Prostate gland (tissue), 2 donors: ENCODE measurements at regions not wholly inside any gene's neighbourhood (a gene's known extent, or its start where the extent isn't known, plus 50 kb on each side); places are given as distances from the start of the nearest gene placed in this dataset.

Experiments used
- DNase-seq: peaks from one replicate; pipeline ENCODE4 v3.0.0-alpha.2; 2019; ENCODE audit warnings: low spot score
- H3K27ac ChIP-seq, 2 donors: fragments of 200-600 bp; sonication (generic); 2 replicates each; pipeline ENCODE4 v1.5.1; 2017 to 2019
- H3K27me3 ChIP-seq: fragments of 200-600 bp; sonication (generic); replicated peaks from 2 replicates; pipeline ENCODE4 v1.5.1; 2019; ENCODE audit not compliant: insufficient read depth
- H3K36me3 ChIP-seq, 2 donors: fragments of 200-600 bp; sonication (generic); 1 replicate in 1 of 2; 2 replicates in 1 of 2; pipeline versions ENCODE4 v1.5.1 to v1.8.1; 2017 to 2019
- H3K4me1 ChIP-seq: fragments of 200-600 bp; sonication (generic); replicated peaks from 2 replicates; pipeline ENCODE4 v1.5.1; 2019
- H3K4me3 ChIP-seq, 2 donors: fragments of 200-600 bp; sonication (generic); 2 replicates each; pipeline ENCODE4 v1.5.1; 2017 to 2019
- H3K9me3 ChIP-seq: fragments of 200-600 bp; sonication (generic); 2 replicates; pipeline ENCODE4 v1.5.1; 2017
- CTCF ChIP-seq, 4 experiments: fragments of 200-600 bp in 2 of 4; fragments of 450-650 bp in 2 of 4; sonication (generic) in 2 of 4; IDR thresholded peaks; 1 replicate in 3 of 4; 2 replicates in 1 of 4; pipeline ENCODE4 v1.5.1; 2016 to 2019; ENCODE audit warnings: antibody characterized with exemption in 4 of 4, mild to moderate bottlenecking in 2 of 4, moderate library complexity in 2 of 4
- POLR2A ChIP-seq: fragments of 450-650 bp; IDR thresholded peaks from one replicate; pipeline ENCODE4 v1.6.1; 2016; ENCODE audit warnings: antibody characterized with exemption, mild to moderate bottlenecking
- POLR2AphosphoS5 ChIP-seq: sonication (generic); formaldehyde crosslinking; IDR thresholded peaks from one replicate; pipeline ENCODE4 v1.6.1; 2017; ENCODE audit warnings: antibody characterized with exemption
- WGBS: methylation state at CpG from one replicate; pipeline ENCODE4 v1.1.5; 2018; 5-methylcytosine and 5-hydroxymethylcytosine counted together
- intact Hi-C: fragments of 100-400 bp; cut with DNase I; formaldehyde crosslinking; loops from one replicate; pipeline ENCODE4 v1.14.2; 2022

- WGBS, result 81% methylated on average over 3 of the region's 3 CpGs
- Histone ChIP-seq H3K27ac (no peak overlapping the region), H3K27me3 (no peaks in the 10 kb centered on the region), H3K9me3 (no peaks in the 10 kb centered on the region), H3K36me3 (no peaks in the 10 kb centered on the region), H3K4me3 (no peak overlapping the region), H3K4me1 (no peaks in the 10 kb centered on the region)
- TF ChIP-seq POLR2AphosphoS5, result no peak
- intact Hi-C loops, result no loop called here
- no peak for DNase-seq
These were observed 455.8 kb upstream of the DAB1 start for GRCh38 chr1:57879700-57880099.

GRCh38 chr1:57874418-57874877 lies 450.6 kb upstream of the DAB1 start:
- Histone ChIP-seq H3K9me3 (no peaks in the 10 kb centered on the region), H3K4me1 (no peaks in the 10 kb centered on the region), H3K36me3 (no peaks in the 10 kb centered on the region), H3K27ac (no peak overlapping the region), H3K27me3 (no peaks in the 10 kb centered on the region), H3K4me3 (no peak overlapping the region)
- TF ChIP-seq CTCF (IDR thresholded peaks at IDR 0.05) (no peak), POLR2A (no peak), POLR2AphosphoS5 (no peak)
- no peak for DNase-seq
- WGBS, result 19% methylated on average over 2 of the region's 2 CpGs
- intact Hi-C loops, result no loop called here

- intact Hi-C loops, result no loop called here
- no peak for DNase-seq
- H3K27me3 ChIP-seq, result no peaks in the 10 kb centered on the region
- no peak overlapping the region for H3K4me3 ChIP-seq
- no peak for TF ChIP-seq POLR2AphosphoS5
- no peak for TF ChIP-seq POLR2A
- no peak for TF ChIP-seq CTCF (IDR thresholded peaks at IDR 0.05)
- no peaks in the 10 kb centered on the region for H3K9me3 ChIP-seq
- H3K27ac ChIP-seq, result no peak overlapping the region
- no peaks in the 10 kb centered on the region for H3K4me1 ChIP-seq
- H3K36me3 ChIP-seq, result no peaks in the 10 kb centered on the region
These were observed 449.1 kb upstream of the DAB1 start for GRCh38 chr1:57872913-57873312.

- intact Hi-C loops, result no loop called here
- no peaks in the 10 kb centered on the region for H3K27me3 ChIP-seq
- H3K4me3 ChIP-seq, result no peak overlapping the region
- H3K27ac ChIP-seq, result no peak overlapping the region
- WGBS, result 63% methylated on average over 1 of the region's 1 CpG
- TF ChIP-seq POLR2A (no peak), POLR2AphosphoS5 (no peak)
- DNase-seq, result no peak
- H3K9me3 ChIP-seq, result no peaks in the 10 kb centered on the region
- no peaks in the 10 kb centered on the region for H3K36me3 ChIP-seq
- H3K4me1 ChIP-seq, result no peaks in the 10 kb centered on the region
These were observed 445.0 kb upstream of the DAB1 start for GRCh38 chr1:57868908-57869307.

- Histone ChIP-seq H3K36me3 (no peaks in the 10 kb centered on the region), H3K4me3 (no peak overlapping the region), H3K27me3 (no peaks in the 10 kb centered on the region), H3K9me3 (no peaks in the 10 kb centered on the region), H3K4me1 (no peaks in the 10 kb centered on the region), H3K27ac (no peak overlapping the region)
- WGBS, result 84% methylated on average over 3 of the region's 3 CpGs
- DNase-seq, result no peak
- TF ChIP-seq POLR2A (no peak), POLR2AphosphoS5 (no peak), CTCF (IDR thresholded peaks at IDR 0.05) (no peak)
- intact Hi-C loops, result no loop called here
These were observed 444.4 kb upstream of the DAB1 start for GRCh38 chr1:57868239-57868638.

- no peaks in the 10 kb centered on the region for H3K9me3 ChIP-seq
- no peak for DNase-seq
- H3K27ac ChIP-seq, result no peak overlapping the region
- no peak overlapping the region for H3K4me3 ChIP-seq
- WGBS, result 81% methylated on average over 8 of the region's 8 CpGs
- H3K4me1 ChIP-seq, result no peaks in the 10 kb centered on the region
- intact Hi-C loops, result no loop called here
- TF ChIP-seq POLR2AphosphoS5, result no peak
- H3K27me3 ChIP-seq, result no peaks in the 10 kb centered on the region
- no peaks in the 10 kb centered on the region for H3K36me3 ChIP-seq
These were observed 443.1 kb upstream of the DAB1 start for GRCh38 chr1:57866998-57867397.
